ENCODE measurements at regions not wholly inside any gene's neighbourhood (a gene's known extent, or its start where the extent isn't known, plus 50 kb on each side); places are given as distances from the start of the nearest gene placed in this dataset.

DNA sequence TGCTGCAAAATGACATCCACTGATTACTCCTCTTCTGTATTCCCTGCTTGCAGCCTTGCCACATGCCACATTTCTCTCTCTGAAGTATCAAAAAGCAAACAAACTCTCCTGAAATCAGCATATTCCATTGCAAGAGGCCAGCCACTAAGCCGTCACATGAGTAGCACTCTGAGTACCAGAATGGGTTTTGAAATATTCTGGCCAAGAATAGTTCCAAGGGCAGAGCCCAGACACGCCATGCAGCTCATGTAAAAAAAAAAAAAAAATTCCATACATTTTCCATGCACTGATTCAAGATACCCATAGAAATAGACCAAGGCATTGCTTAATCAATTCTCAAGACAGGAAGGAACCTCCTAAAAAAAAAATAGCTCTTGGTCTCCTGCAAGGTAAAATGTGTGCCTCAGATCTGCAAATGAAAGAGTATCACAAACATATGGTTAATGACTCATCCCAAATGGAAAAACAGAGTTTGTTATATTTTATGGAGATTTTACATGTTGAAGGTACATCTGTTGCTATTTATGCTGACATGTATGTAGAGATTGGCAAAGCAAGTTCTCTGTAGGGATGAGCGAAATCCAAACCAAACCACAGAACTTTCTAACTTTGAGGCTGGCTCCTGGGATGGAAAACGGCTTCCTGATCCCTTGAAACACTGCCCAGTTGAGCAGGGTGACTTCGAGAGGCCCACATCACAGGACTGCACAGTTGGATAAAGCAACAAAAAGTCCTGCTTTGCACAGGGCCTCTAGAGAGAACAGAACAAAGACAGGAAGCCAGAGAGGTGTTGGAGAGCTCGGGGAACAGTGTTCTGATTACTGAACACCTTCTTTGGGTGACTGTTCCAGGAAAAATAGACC is 346.2 kb downstream of the ZNF521 start:
- Histone ChIP-seq H3K27ac (ENCODE audit: low read depth, low read length) (no peak overlapping the region), H4K8ac (ENCODE audit: extremely low read depth, insufficient read depth, low read length) (no peak overlapping the region), H2BK20ac (ENCODE audit: low read length) (no peak overlapping the region), H4K20me1 (replicated peaks in 1 of 2; ENCODE audit: control insufficient read depth in 1 of 2, insufficient read depth in 2 of 2, low read length in 2 of 2) (no peaks in the 10 kb centered on the region), H3K23ac (ENCODE audit: insufficient read length) (no peak overlapping the region), H3K4me1 (replicated peaks in 1 of 4; ENCODE audit: control insufficient read depth in 3 of 4, insufficient read depth in 4 of 4, low read length in 3 of 4) (0 out of 7 replicates have a peak, but pooled peaks cover 0 to 2% (median 0%) of the 10 kb centered on the region in 4 experiments), H3K56ac (replicated peaks; ENCODE audit: insufficient read length, low read depth, low read length) (no peak overlapping the region), H3K18ac (ENCODE audit: extremely low read depth, low read length) (no peak overlapping the region), H3K79me2 (ENCODE audit: control insufficient read depth in 1 of 2, insufficient read depth in 2 of 2, low read length in 2 of 2) (no peaks in the 10 kb centered on the region), H4K91ac (replicated peaks; ENCODE audit: insufficient read length, low read length) (no peak overlapping the region), H3K4me3 (ENCODE audit: extremely low read depth in 1 of 4, insufficient read depth in 2 of 4, low read depth in 3 of 4, low read length in 4 of 4) (no peak overlapping the region), H2AFZ (ENCODE audit: low read length) (no peak overlapping the region), H3K4ac (replicated peaks; ENCODE audit: insufficient read length, low read depth, low read length) (no peak overlapping the region), H3K14ac (ENCODE audit: insufficient read length) (no peak overlapping the region), H2BK5ac (ENCODE audit: low read depth, low read length) (no peak overlapping the region), H4K5ac (ENCODE audit: insufficient read length, low read depth, low read length) (no peak overlapping the region), H2BK120ac (replicated peaks; ENCODE audit: low read depth, low read length) (no peak overlapping the region), H3K23me2 (ENCODE audit: low read depth, low read length) (no peaks in the 10 kb centered on the region), H3K36me3 (ENCODE audit: control insufficient read depth in 2 of 4, insufficient read depth in 4 of 4, low read length in 3 of 4) (no peaks in the 10 kb centered on the region), H3K9me3 (ENCODE audit: insufficient read depth in 2 of 2, low read depth in 1 of 2, low read length in 1 of 2) (peaks cover 3 to 4% of the 10 kb centered on the region in 2 experiments; a peak in 1 of 4 replicates), H3K27me3 (replicated peaks in 1 of 4; ENCODE audit: control insufficient read depth in 3 of 4, extremely low read depth in 1 of 4, insufficient read depth in 3 of 4, low read length in 3 of 4) (no peaks in the 10 kb centered on the region), H2BK15ac (ENCODE audit: low read length) (no peak overlapping the region), H3K4me2 (ENCODE audit: insufficient read depth in 1 of 2, low read depth in 2 of 2, low read length in 2 of 2) (no peak overlapping the region), H3K79me1 (ENCODE audit: low read depth, low read length) (no peaks in the 10 kb centered on the region), H2AK5ac (ENCODE audit: low read depth, low read length) (no peak overlapping the region), H3K9ac (replicated peaks in 1 of 4; ENCODE audit: extremely low read depth in 1 of 4, low read depth in 3 of 4, low read length in 3 of 4) (no peak overlapping the region), H2BK12ac (ENCODE audit: low read depth, low read length) (no peak overlapping the region)
- WGBS, 2 experiments (ENCODE audit: extremely low coverage in 1 of 2, insufficient coverage in 1 of 2, insufficient read length in 1 of 2, insufficient replicate concordance in 2 of 2, low coverage in 1 of 2, low lambda C conversion rate in 2 of 2, missing lambda C conversion rate in 1 of 2): 88% methylated on average over 6 of the region's 6 CpGs; no CpG with 5 or more reads in 1 of the 2 experiments
- ChIA-PET POLR2A (ENCODE audit: partially characterized antibody) (no interaction called here), CTCF (ENCODE audit: partially characterized antibody) (interaction anchor here (0.6 kb wide), 1 partner anchor 128 kb away, joined by 3 read pairs; no protein-coding TSS in a partner anchor)
- TF ChIP-seq TAF7 (optimal IDR thresholded peaks at IDR 0.05; ENCODE audit: borderline replicate concordance, low read depth, low read length): no peak
- TF ChIP-seq POU5F1 (IDR thresholded peaks at IDR 0.05; ENCODE audit: low read depth, low read length): no peak
- TF ChIP-seq BRCA1 (IDR thresholded peaks at IDR 0.05; ENCODE audit: low read depth, low read length): no peak
- TF ChIP-seq KDM1A (IDR thresholded peaks at IDR 0.05; ENCODE audit: borderline replicate concordance, low read length): no peak
- TF ChIP-seq TEAD4 (IDR thresholded peaks at IDR 0.05; ENCODE audit: low read depth, low read length): no peak
- no peak for TF ChIP-seq PHF8 (conservative IDR thresholded peaks at IDR 0.05; ENCODE audit: low read depth, low read length)
- no peak for TF ChIP-seq MAFK (IDR thresholded peaks at IDR 0.05; ENCODE audit: low read depth, low read length)
- no peak for TF ChIP-seq RNF2 (IDR thresholded peaks at IDR 0.05; ENCODE audit: borderline replicate concordance, low read depth, low read length, missing control alignments, poor library complexity, severe bottlenecking)
- FAIRE-seq (no peak), DNase-seq (ENCODE audit: low read depth in 1 of 2, low spot score in 2 of 2) (no peak)
